ENCODE measurements at regions not wholly inside any gene's neighbourhood (a gene's known extent, or its start where the extent isn't known, plus 50 kb on each side); places are given as distances from the start of the nearest gene placed in this dataset.
"Not testable (repeated sequence)": the region's sequence is repeated elsewhere in the genome, so short reads cannot be mapped to it uniquely, and the experiment has no call there.

- DNase-seq (ENCODE audit: low read depth): no peak
These were observed 191.5 kb downstream of the ERCC6L2 start for GRCh38 chr9:96067004-96067403.

GRCh38 chr9:96065482-96066251 is 190.2 kb downstream of the ERCC6L2 start:
- DNase-seq (ENCODE audit: low read depth): no peak

GRCh38 chr9:96064826-96065481 is 189.5 kb downstream of the ERCC6L2 start:
- DNase-seq (ENCODE audit: low read depth): no peak

GRCh38 chr9:96062854-96063253 is 187.4 kb downstream of the ERCC6L2 start:
- no peak for DNase-seq (ENCODE audit: low read depth)

GRCh38 chr9:96062031-96062430 is 186.5 kb downstream of the ERCC6L2 start:
- no peak for DNase-seq (ENCODE audit: low read depth)

GRCh38 chr9:96061293-96061987 is 185.9 kb downstream of the ERCC6L2 start:
- DNase-seq (ENCODE audit: low read depth): peak; percentile 59

- DNase-seq (ENCODE audit: low read depth): no peak
These were observed 182.7 kb downstream of the ERCC6L2 start for GRCh38 chr9:96058218-96058617.

- DNase-seq (ENCODE audit: low read depth): no peak
These were observed 181.7 kb downstream of the ERCC6L2 start for GRCh38 chr9:96057155-96057554.

GRCh38 chr9:96056226-96056625 is 180.7 kb downstream of the ERCC6L2 start:
- DNase-seq (ENCODE audit: low read depth): no peak

- not testable (repeated sequence) for DNase-seq (ENCODE audit: low read depth)
These were observed 178.8 kb downstream of the ERCC6L2 start for GRCh38 chr9:96054248-96054647.

GRCh38 chr9:96052686-96053085 is 177.2 kb downstream of the ERCC6L2 start:
- no peak for DNase-seq (ENCODE audit: low read depth)

- DNase-seq (ENCODE audit: low read depth): no peak
These were observed 175.9 kb downstream of the ERCC6L2 start for GRCh38 chr9:96051423-96051822.

GRCh38 chr9:96050861-96051155 is 175.3 kb downstream of the ERCC6L2 start:
- no peak for DNase-seq (ENCODE audit: low read depth)

- no peak for DNase-seq (ENCODE audit: low read depth)
These were observed 174.8 kb downstream of the ERCC6L2 start for GRCh38 chr9:96050048-96050860.

GRCh38 chr9:96048956-96049831 is 173.7 kb downstream of the ERCC6L2 start:
- DNase-seq (ENCODE audit: low read depth): no peak

GRCh38 chr9:96048104-96048955 is 172.8 kb downstream of the ERCC6L2 start:
- no peak for DNase-seq (ENCODE audit: low read depth)

- DNase-seq (ENCODE audit: low read depth): no peak
These were observed 172.2 kb downstream of the ERCC6L2 start for GRCh38 chr9:96047741-96048103.

- no peak for DNase-seq (ENCODE audit: low read depth)
These were observed 171.7 kb downstream of the ERCC6L2 start for GRCh38 chr9:96047116-96047639.

- DNase-seq (ENCODE audit: low read depth): no peak
These were observed 170.3 kb downstream of the ERCC6L2 start for GRCh38 chr9:96045811-96046210.

GRCh38 chr9:96044401-96044800 is 168.9 kb downstream of the ERCC6L2 start:
- no peak for DNase-seq (ENCODE audit: low read depth)
